ENCODE measurements at regions not wholly inside any gene's neighbourhood (a gene's known extent, or its start where the extent isn't known, plus 50 kb on each side); places are given as distances from the start of the nearest gene placed in this dataset.

GRCh38 chr12:114895827-114896226, 211.9 kb upstream of the TBX3 start:
- DNase-seq = no peak
- Histone ChIP-seq H3K4me1 (ENCODE audit: control insufficient read depth in 1 of 2, insufficient read depth in 2 of 2, low read depth in 1 of 2, low read length in 1 of 2) (no peaks in the 10 kb centered on the region), H4K20me1 (ENCODE audit: insufficient read depth) (no peaks in the 10 kb centered on the region), H3K9ac (no peak overlapping the region), H3K4me3 (ENCODE audit: low read depth in 2 of 2, low read length in 1 of 2) (no peak overlapping the region), H3K27me3 (ENCODE audit: insufficient read depth) (no peaks in the 10 kb centered on the region), H3F3A (replicated peaks; ENCODE audit: insufficient read depth) (no peaks in the 10 kb centered on the region), H3K36me3 (replicated peaks in 1 of 2; ENCODE audit: control insufficient read depth in 1 of 2, insufficient read depth in 2 of 2, low read length in 1 of 2) (no peaks in the 10 kb centered on the region), H2AFZ (ENCODE audit: low read depth) (no peak overlapping the region), H3K9me2 (no peaks in the 10 kb centered on the region), H3K4me2 (no peak overlapping the region), H3K79me2 (ENCODE audit: insufficient read depth) (no peaks in the 10 kb centered on the region), H3K9me3 (no peaks in the 10 kb centered on the region), H3K27ac (ENCODE audit: low read depth in 2 of 2, low read length in 1 of 2) (no peak overlapping the region)
- no peak for TF ChIP-seq REST (IDR thresholded peaks at IDR 0.05; ENCODE audit: low read depth, low read length)
- TF ChIP-seq GABPA (IDR thresholded peaks at IDR 0.05; ENCODE audit: low read depth) = no peak
- no peak for TF ChIP-seq YY1 (IDR thresholded peaks at IDR 0.05; ENCODE audit: low read depth)
- TF ChIP-seq FOSL2 (IDR thresholded peaks at IDR 0.05; ENCODE audit: borderline replicate concordance, low read depth) = no peak
- 79% methylated on average over 5 of the region's 5 CpGs for WGBS (ENCODE audit: low lambda C conversion rate)
- ChIA-PET CTCF (no interaction called here), POLR2A (no interaction called here)

- TF ChIP-seq RAD21 (IDR thresholded peaks at IDR 0.05; ENCODE audit: low read length) (no peak), TEAD4 (IDR thresholded peaks at IDR 0.05; ENCODE audit: borderline replicate concordance, insufficient read depth) (no peak), ELF1 (IDR thresholded peaks at IDR 0.05) (no peak), ZBTB33 (IDR thresholded peaks at IDR 0.05; ENCODE audit: borderline replicate concordance, low read depth) (no peak), GABPA (IDR thresholded peaks at IDR 0.05; ENCODE audit: low read depth) (no peak), NFIC (IDR thresholded peaks at IDR 0.05; ENCODE audit: borderline replicate concordance) (no peak), MAX (IDR thresholded peaks at IDR 0.05; ENCODE audit: low read depth) (no peak)
- H4K20me1 ChIP-seq (ENCODE audit: insufficient read depth) = no peaks in the 10 kb centered on the region
- no peak overlapping the region for H2AFZ ChIP-seq (ENCODE audit: low read depth)
- no peaks in the 10 kb centered on the region for H3K79me2 ChIP-seq (ENCODE audit: insufficient read depth)
- no peaks in the 10 kb centered on the region for H3F3A ChIP-seq (replicated peaks; ENCODE audit: insufficient read depth)
- WGBS (ENCODE audit: low lambda C conversion rate) = 80% methylated on average over 4 of the region's 4 CpGs
- no peak overlapping the region for H3K4me3 ChIP-seq (ENCODE audit: low read depth in 2 of 2, low read length in 1 of 2)
- ChIA-PET CTCF (no interaction called here), POLR2A (no interaction called here)
- no peaks in the 10 kb centered on the region; a peak in 1 of 4 replicates for H3K4me1 ChIP-seq (ENCODE audit: control insufficient read depth in 1 of 2, insufficient read depth in 2 of 2, low read depth in 1 of 2, low read length in 1 of 2)
- H3K9me2 ChIP-seq = no peaks in the 10 kb centered on the region
- H3K27ac ChIP-seq (ENCODE audit: low read depth in 2 of 2, low read length in 1 of 2) = no peak overlapping the region
- no peak for DNase-seq
- H3K9ac ChIP-seq = no peak overlapping the region
- no peaks in the 10 kb centered on the region for H3K36me3 ChIP-seq (replicated peaks in 1 of 2; ENCODE audit: control insufficient read depth in 1 of 2, insufficient read depth in 2 of 2, low read length in 1 of 2)
- no peaks in the 10 kb centered on the region for H3K9me3 ChIP-seq
- H3K4me2 ChIP-seq = no peak overlapping the region
- no peaks in the 10 kb centered on the region for H3K27me3 ChIP-seq (ENCODE audit: insufficient read depth)
Observed at GRCh38 chr12:114895081-114895480, 211.1 kb upstream of the TBX3 start.

Data from SK-N-SH (cell line).